ENCODE measurements at regions not wholly inside any gene's neighbourhood (a gene's known extent, or its start where the extent isn't known, plus 50 kb on each side); places are given as distances from the start of the nearest gene placed in this dataset.

DNA sequence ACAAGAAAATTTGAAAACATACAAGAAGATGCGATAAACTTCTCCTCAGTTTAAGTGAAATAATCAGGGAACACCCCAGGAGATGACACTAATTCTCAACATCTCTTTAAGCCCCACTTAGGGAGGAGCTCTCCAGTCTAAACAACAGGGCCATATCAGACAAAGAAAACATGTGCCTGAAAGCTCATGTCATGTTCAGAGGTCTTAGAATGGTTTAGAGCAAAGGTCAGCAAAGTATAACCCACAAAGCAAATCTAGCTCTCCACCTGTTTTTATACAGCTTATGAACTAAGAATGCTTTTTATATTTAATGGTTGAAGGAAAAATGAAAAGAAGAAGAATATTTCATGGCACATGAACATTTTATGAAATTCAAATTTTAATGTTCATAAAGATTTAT, 155.6 kb upstream of the NOL4 start:
- TF ChIP-seq, protein P1, sequence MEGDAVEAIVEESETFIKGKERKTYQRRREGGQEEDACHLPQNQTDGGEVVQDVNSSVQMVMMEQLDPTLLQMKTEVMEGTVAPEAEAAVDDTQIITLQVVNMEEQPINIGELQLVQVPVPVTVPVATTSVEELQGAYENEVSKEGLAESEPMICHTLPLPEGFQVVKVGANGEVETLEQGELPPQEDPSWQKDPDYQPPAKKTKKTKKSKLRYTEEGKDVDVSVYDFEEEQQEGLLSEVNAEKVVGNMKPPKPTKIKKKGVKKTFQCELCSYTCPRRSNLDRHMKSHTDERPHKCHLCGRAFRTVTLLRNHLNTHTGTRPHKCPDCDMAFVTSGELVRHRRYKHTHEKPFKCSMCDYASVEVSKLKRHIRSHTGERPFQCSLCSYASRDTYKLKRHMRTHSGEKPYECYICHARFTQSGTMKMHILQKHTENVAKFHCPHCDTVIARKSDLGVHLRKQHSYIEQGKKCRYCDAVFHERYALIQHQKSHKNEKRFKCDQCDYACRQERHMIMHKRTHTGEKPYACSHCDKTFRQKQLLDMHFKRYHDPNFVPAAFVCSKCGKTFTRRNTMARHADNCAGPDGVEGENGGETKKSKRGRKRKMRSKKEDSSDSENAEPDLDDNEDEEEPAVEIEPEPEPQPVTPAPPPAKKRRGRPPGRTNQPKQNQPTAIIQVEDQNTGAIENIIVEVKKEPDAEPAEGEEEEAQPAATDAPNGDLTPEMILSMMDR (conservative IDR thresholded peaks at IDR 0.05; ENCODE audit: low read depth in 2 of 2) = no peak
- no peak for TF ChIP-seq EZH2 (IDR thresholded peaks at IDR 0.05; ENCODE audit: low read depth, unreplicated experiment)

Measured in GM23338 (cell line).